ENCODE measurements at regions not wholly inside any gene's neighbourhood (a gene's known extent, or its start where the extent isn't known, plus 50 kb on each side); places are given as distances from the start of the nearest gene placed in this dataset.

- TF ChIP-seq, protein P1, sequence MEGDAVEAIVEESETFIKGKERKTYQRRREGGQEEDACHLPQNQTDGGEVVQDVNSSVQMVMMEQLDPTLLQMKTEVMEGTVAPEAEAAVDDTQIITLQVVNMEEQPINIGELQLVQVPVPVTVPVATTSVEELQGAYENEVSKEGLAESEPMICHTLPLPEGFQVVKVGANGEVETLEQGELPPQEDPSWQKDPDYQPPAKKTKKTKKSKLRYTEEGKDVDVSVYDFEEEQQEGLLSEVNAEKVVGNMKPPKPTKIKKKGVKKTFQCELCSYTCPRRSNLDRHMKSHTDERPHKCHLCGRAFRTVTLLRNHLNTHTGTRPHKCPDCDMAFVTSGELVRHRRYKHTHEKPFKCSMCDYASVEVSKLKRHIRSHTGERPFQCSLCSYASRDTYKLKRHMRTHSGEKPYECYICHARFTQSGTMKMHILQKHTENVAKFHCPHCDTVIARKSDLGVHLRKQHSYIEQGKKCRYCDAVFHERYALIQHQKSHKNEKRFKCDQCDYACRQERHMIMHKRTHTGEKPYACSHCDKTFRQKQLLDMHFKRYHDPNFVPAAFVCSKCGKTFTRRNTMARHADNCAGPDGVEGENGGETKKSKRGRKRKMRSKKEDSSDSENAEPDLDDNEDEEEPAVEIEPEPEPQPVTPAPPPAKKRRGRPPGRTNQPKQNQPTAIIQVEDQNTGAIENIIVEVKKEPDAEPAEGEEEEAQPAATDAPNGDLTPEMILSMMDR (IDR thresholded peaks at IDR 0.05), result no peak
- TF ChIP-seq EP300 (IDR thresholded peaks at IDR 0.05), result no peak
- TF ChIP-seq POLR2A (IDR thresholded peaks at IDR 0.05), result no peak
Measured at GRCh38 chr22:49308300-49308699, 519.4 kb downstream of the BRD1 start.

Measured in tibial nerve (tissue), 4 donors.